GM12892 (cell line): ENCODE measurements at regions not wholly inside any gene's neighbourhood (a gene's known extent, or its start where the extent isn't known, plus 50 kb on each side); places are given as distances from the start of the nearest gene placed in this dataset.

Experiments used
- POLR2A ChIP-seq: IDR thresholded peaks from 2 replicates; pipeline ENCODE4 v1.6.1; 2011; ENCODE audit warnings: low read depth, low read length, control low read depth
- POLR2AphosphoS5 ChIP-seq: IDR thresholded peaks from 2 replicates; pipeline ENCODE4 v1.6.1; 2011; ENCODE audit warnings: low read depth, low read length, control low read depth

GRCh38 chrX:45850775-45851433 lies 650.2 kb upstream of the DIPK2B start:
- TF ChIP-seq POLR2AphosphoS5 (no peak), POLR2A (no peak)
